ENCODE measurements at regions not wholly inside any gene's neighbourhood (a gene's known extent, or its start where the extent isn't known, plus 50 kb on each side); places are given as distances from the start of the nearest gene placed in this dataset.

GRCh38 chr2:215737477-215737876 is 275.9 kb downstream of the MREG start:
- POLR2A ChIA-PET (ENCODE audit: unreplicated experiment) = no interaction called here
- Histone ChIP-seq H3F3A (ENCODE audit: low read length, unreplicated experiment) (no peaks in the 10 kb centered on the region), H3K4me1 (ENCODE audit: insufficient read depth, low read length) (peaks cover 11% of the 10 kb centered on the region), H2AFZ (ENCODE audit: low read length) (no peak overlapping the region), H3K4me3 (ENCODE audit: low read length) (no peak overlapping the region), H3K36me3 (ENCODE audit: low read depth, low read length) (no peaks in the 10 kb centered on the region), H3K9ac (ENCODE audit: low read length) (no peak overlapping the region), H3K27ac (ENCODE audit: low read length) (no peak overlapping the region), H3K9me2 (replicated peaks; ENCODE audit: low read length) (no peaks in the 10 kb centered on the region), H3K27me3 (ENCODE audit: low read length) (no peaks in the 10 kb centered on the region), H3K4me2 (ENCODE audit: low read length) (no peak overlapping the region), H4K20me1 (ENCODE audit: low read length) (no peaks in the 10 kb centered on the region), H3K9me3 (ENCODE audit: low read length) (no peaks in the 10 kb centered on the region), H3K79me2 (ENCODE audit: low read length) (no peaks in the 10 kb centered on the region)
- intact Hi-C loops (cut with micrococcal nuclease) = no loop called here
- CTCF ChIA-PET = no interaction called here
- TF ChIP-seq EZH2phosphoT487 (IDR thresholded peaks at IDR 0.05; ENCODE audit: borderline replicate concordance, low read length) (no peak), EZH2 (IDR thresholded peaks at IDR 0.05; ENCODE audit: low read length, unreplicated experiment) (no peak), CTCF (conservative IDR thresholded peaks at IDR 0.05; ENCODE audit: low read depth, low read length) (no peak)
- DNase-seq (no peak), ATAC-seq (no peak)
- no TSS peak for BruUV-seq (replicated peaks)

GRCh38 chr2:215736653-215737290 is 276.6 kb downstream of the MREG start:
- ChIA-PET POLR2A (ENCODE audit: unreplicated experiment) (no interaction called here), CTCF (interaction anchor here (0.5 kb wide), 1 partner anchor 12 kb away, joined by 6 read pairs; no protein-coding TSS in a partner anchor)
- no TSS peak for BruUV-seq (replicated peaks)
- no peaks in the 10 kb centered on the region for H3F3A ChIP-seq (ENCODE audit: low read length, unreplicated experiment)
- no peaks in the 10 kb centered on the region for H3K36me3 ChIP-seq (ENCODE audit: low read depth, low read length)
- TF ChIP-seq EZH2 (IDR thresholded peaks at IDR 0.05; ENCODE audit: low read length, unreplicated experiment) = no peak
- no peak for TF ChIP-seq EZH2phosphoT487 (IDR thresholded peaks at IDR 0.05; ENCODE audit: borderline replicate concordance, low read length)
- TF ChIP-seq CTCF (conservative IDR thresholded peaks at IDR 0.05; ENCODE audit: low read depth, low read length) = peak; percentile 56
- ATAC-seq (peak; percentile 84), DNase-seq (peak; percentile 61)
- H3K9me2 ChIP-seq (replicated peaks; ENCODE audit: low read length) = no peaks in the 10 kb centered on the region
- peak overlapping the region; percentile 4; the same call in 1 of the 2 replicates for H3K27ac ChIP-seq (ENCODE audit: low read length)
- no peak overlapping the region for H3K4me3 ChIP-seq (ENCODE audit: low read length)
- no peak overlapping the region; the same call in 1 of the 2 replicates for H2AFZ ChIP-seq (ENCODE audit: low read length)
- no peaks in the 10 kb centered on the region for H3K27me3 ChIP-seq (ENCODE audit: low read length)
- peaks cover 11% of the 10 kb centered on the region for H3K4me1 ChIP-seq (ENCODE audit: insufficient read depth, low read length)
- peak overlapping the region; percentile 41 for H3K4me2 ChIP-seq (ENCODE audit: low read length)
- no peaks in the 10 kb centered on the region for H4K20me1 ChIP-seq (ENCODE audit: low read length)
- intact Hi-C loops (cut with micrococcal nuclease) = no loop called here
- no peak overlapping the region for H3K9ac ChIP-seq (ENCODE audit: low read length)
- H3K79me2 ChIP-seq (ENCODE audit: low read length) = no peaks in the 10 kb centered on the region
- H3K9me3 ChIP-seq (ENCODE audit: low read length) = no peaks in the 10 kb centered on the region

DNA sequence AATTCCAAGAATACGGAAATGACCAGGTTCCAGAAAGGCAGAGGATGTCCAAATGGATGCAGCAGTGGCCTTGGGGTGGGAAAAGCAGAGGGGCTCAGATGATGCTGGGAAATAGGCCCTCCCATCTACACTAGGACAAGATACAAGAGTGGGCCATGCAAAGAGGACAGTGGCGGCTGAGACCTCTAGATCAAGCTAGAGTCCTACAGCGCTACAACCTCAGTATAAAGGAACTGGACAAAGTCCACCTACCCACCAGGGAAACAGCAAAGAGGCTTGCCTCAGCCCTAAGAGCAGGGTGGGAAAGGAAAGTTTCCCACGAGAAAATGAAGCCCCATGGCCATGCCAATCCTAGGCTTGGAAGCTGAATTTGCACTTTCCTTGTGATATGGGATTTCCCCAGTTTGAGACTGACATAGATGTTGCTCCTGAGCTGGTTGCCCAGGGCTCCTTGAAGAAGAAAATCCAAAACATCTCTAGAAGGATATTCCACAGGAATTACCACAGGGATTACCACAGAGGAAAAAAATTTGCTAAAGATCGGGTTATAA is 282.2 kb downstream of the MREG start:
- ChIA-PET POLR2A (ENCODE audit: unreplicated experiment) (no interaction called here), CTCF (no interaction called here)
- no peak for TF ChIP-seq CTCF (conservative IDR thresholded peaks at IDR 0.05; ENCODE audit: low read depth, low read length)
- TF ChIP-seq EZH2phosphoT487 (IDR thresholded peaks at IDR 0.05; ENCODE audit: borderline replicate concordance, low read length) = no peak
- TF ChIP-seq EZH2 (IDR thresholded peaks at IDR 0.05; ENCODE audit: low read length, unreplicated experiment) = no peak

More for the DNA sequence above, 282.2 kb downstream of the MREG start:
- no peak overlapping the region for H3K4me2 ChIP-seq (ENCODE audit: low read length)
- H3K79me2 ChIP-seq (ENCODE audit: low read length) = no peaks in the 10 kb centered on the region
- H3F3A ChIP-seq (ENCODE audit: low read length, unreplicated experiment) = no peaks in the 10 kb centered on the region
- H3K27ac ChIP-seq (ENCODE audit: low read length) = no peak overlapping the region
- no TSS peak for BruUV-seq (replicated peaks)
- H2AFZ ChIP-seq (ENCODE audit: low read length) = no peak overlapping the region
- no peaks in the 10 kb centered on the region for H3K36me3 ChIP-seq (ENCODE audit: low read depth, low read length)
- H3K9ac ChIP-seq (ENCODE audit: low read length) = no peak overlapping the region
- no peak overlapping the region for H3K4me3 ChIP-seq (ENCODE audit: low read length)
- H3K9me2 ChIP-seq (replicated peaks; ENCODE audit: low read length) = no peaks in the 10 kb centered on the region
- intact Hi-C loops (cut with micrococcal nuclease) = no loop called here
- ATAC-seq (no peak), DNase-seq (no peak)
- H4K20me1 ChIP-seq (ENCODE audit: low read length) = no peaks in the 10 kb centered on the region
- no peaks in the 10 kb centered on the region for H3K27me3 ChIP-seq (ENCODE audit: low read length)
- peaks cover 32% of the 10 kb centered on the region for H3K4me1 ChIP-seq (ENCODE audit: insufficient read depth, low read length)
- no peaks in the 10 kb centered on the region for H3K9me3 ChIP-seq (ENCODE audit: low read length)
